Suprapubic skin (tissue), 4 donors: ENCODE measurements at regions not wholly inside any gene's neighbourhood (a gene's known extent, or its start where the extent isn't known, plus 50 kb on each side); places are given as distances from the start of the nearest gene placed in this dataset.

Experiments
- CTCF ChIP-seq, 2 donors: fragments of 200-600 bp in 1 of 2; fragments of 450-650 bp in 1 of 2; sonication (generic) in 1 of 2; IDR thresholded peaks; one replicate each; pipeline ENCODE4 v1.5.1; 2016 to 2019; ENCODE audit warnings: antibody characterized with exemption in 2 of 2, mild to moderate bottlenecking in 1 of 2, moderate library complexity in 1 of 2
- EP300 ChIP-seq: sonication (generic); formaldehyde crosslinking; IDR thresholded peaks from one replicate; pipeline ENCODE4 v1.6.1; 2017; ENCODE audit warnings: antibody characterized with exemption
- POLR2A ChIP-seq, 2 donors: fragments of 450-650 bp; IDR thresholded peaks; one replicate each; pipeline ENCODE4 v1.6.1; 2017; ENCODE audit warnings: antibody characterized with exemption in 2 of 2, mild to moderate bottlenecking in 2 of 2, moderate library complexity in 2 of 2
- POLR2AphosphoS5 ChIP-seq, 3 donors: sonication (generic); formaldehyde crosslinking; IDR thresholded peaks; one replicate each; pipeline ENCODE4 v1.6.1; 2017; ENCODE audit warnings: antibody characterized with exemption in 3 of 3

GRCh38 chr11:69965821-69966582 is 112.1 kb upstream of the ANO1 start:
- TF ChIP-seq POLR2A (IDR thresholded peaks at IDR 0.05) (no peak), EP300 (no peak), POLR2AphosphoS5 (IDR thresholded peaks at IDR 0.05) (no peak), CTCF (IDR thresholded peaks at IDR 0.05) (no peak)
